ENCODE measurements at regions not wholly inside any gene's neighbourhood (a gene's known extent, or its start where the extent isn't known, plus 50 kb on each side); places are given as distances from the start of the nearest gene placed in this dataset.
"Not testable (repeated sequence)": the region's sequence is repeated elsewhere in the genome, so short reads cannot be mapped to it uniquely, and the experiment has no call there.

DNA sequence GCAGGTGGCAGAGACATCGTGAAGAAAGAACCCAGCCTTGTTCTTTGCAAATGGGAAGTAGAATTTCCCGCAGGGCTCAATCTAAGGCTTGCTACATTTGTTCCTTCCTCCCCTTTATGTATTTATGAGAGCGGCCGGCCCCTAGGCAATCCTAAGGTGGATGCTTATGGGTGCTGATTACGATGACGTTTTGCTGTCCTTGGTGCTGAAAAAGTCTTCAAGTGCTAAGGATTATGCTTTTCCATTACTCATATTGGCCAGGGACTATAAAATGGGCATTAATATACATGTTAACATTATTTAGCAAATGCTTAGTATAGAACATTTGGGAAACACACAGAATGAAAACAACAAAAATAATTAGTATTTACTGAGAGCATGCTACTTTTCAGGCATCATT lies 313.3 kb upstream of the XYLT1 start:
- DNase-seq = peak; percentile 79

DNA sequence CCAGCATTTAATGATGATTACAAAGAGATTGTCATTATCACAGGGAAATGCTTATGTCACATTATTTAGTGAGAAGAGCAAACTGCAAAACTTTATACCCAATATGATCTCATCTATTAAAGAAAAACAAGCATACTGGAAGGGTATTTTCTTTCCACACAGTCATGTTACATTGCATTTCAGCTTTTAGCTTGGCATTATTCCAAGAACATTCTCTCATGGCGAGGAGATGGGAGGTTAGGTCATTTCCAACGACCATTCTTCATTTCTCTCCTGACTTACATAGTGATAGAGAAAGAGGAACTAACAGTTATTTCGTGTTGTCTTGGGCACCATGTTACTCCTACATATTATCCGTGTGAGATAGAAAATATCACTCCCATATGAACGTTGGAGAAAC lies 309.4 kb upstream of the XYLT1 start:
- DNase-seq = peak; percentile 79

DNA sequence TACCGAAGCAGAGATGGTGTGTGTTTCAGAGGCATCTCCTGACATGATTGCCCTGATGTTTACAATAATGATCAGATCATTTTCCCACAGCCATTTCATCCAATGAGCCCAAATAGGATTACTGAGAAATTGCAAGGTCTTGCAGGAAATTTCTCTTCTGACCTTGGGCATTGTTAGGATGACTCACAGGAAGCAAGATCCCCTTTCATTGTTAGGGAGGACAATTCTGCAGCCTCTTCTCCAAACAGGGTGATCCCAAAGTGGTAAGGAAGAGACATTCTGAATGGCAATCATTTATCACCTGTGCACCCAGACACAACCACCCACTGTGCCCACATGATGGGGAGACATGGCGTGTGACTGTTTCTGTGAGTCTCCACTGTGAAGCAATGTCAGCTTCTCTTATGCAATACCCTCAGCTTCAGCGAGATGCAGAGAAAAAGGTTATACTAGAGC lies 306.7 kb upstream of the XYLT1 start:
- peak; percentile 75 for DNase-seq

DNA sequence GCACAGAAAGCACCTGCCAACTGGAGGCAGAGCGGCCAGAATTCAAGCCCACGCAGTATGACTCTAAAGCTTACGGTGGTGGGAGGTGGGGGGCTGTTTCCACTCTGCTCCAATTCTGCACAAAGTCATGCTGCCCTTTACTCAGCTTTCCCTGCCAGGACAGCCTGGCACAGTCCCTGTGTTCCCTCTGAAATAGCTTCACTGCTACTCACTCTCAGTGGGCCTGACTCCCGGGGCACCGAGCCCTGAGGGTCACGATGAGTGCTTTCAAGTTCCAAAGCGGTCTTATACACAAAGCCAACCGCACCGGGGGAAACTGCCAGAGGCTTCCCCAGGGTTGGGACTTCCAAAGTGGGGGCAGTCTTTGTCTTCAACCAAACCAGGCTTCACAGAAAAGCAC lies 306.1 kb upstream of the XYLT1 start:
- no peak for DNase-seq

DNA sequence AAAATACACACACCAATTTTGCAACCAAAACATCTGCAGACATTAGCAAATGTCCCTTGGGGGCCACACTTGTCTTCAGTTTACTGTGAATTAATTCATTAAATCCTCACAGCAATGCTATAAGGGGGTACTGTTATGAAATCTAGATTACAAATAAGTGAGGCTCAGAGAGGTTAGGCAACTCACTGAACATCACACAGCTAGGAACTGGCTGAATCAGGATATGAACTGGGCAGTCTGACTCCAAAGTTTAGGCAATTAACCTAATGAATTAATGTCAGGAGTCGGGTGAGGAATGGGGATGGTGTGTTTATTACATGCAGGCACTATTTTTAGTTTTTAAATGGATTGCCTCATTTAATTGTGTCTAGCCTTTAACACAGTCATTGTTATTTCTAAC lies 305.7 kb upstream of the XYLT1 start:
- no peak for DNase-seq

DNA sequence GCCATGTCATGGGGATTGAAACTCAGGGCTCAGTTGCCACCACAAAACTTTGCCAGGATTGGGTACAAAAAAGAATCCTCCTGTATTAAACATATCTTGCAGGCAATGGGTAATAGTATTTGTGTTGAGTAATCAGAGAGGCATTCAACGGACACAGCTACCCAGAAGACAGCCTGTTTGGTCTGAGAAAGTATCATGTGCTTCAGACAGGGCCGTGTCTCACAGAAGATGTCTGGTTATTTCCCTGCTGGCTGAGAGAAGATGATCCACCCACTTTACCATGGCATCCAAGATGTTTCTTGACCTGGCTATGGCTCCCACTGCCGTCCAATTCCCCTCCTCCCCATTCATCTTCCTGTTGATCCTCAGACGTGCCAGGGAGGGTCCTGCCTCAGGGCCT lies 304.3 kb upstream of the XYLT1 start:
- DNase-seq = peak; percentile 33

DNA sequence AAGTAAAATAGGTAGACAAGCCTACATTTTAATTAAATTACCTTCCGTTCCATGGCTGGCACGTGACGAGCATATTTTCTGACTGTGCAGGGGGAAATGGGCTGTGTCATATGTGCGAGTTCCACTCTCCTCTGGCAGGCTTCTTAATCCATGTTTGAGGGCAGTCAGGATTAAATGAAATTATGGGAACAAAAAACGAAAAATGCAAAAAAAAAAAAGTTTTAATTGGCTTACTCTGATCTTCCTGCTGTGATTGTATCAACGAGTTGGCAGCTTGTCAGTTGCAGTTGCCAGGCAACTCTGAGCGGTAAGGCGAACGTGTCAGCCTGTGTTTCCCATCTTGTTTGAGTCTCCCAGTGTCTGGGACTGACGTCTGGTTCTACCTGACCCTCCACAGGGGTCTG lies 302.9 kb upstream of the XYLT1 start:
- peak; percentile 54 for DNase-seq

DNA sequence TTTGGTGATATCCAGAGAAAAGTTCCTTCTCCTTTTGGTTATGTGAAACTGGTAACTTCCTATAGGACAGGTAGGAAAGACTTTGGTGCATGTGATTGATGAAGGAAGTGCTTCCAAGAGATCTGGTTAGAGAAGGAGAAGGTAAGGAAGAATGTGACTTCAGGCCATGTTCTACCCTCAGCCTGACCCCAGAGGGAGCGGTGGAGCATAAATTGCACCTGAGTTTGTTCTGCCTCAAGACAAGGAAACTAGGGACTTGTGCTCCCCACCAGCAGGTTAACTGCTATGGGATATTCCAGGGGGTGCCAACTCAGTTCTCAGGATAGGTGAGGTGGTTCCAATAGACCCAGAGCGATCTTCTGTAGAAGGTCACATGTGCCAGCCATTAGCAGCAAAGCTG lies 299.3 kb upstream of the XYLT1 start:
- DNase-seq = no peak

DNA sequence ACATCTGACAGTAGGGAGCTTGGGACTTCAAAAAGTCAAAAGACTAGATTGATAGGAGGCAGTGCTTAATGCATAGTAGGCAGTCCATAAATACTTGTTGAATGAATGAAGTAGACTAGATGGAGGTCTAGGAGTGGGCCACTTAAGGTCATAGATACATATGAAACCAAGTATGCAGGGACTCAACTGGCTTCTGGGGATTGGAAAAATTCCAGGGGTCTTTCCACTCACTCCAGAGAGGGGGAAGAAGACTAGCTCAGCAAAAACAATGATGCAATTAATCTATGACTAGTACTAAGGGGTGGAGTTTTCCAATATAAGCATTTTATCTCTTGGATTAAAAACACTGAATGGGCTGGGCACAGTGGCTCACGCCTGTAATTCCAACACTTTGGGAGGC lies 298.3 kb upstream of the XYLT1 start:
- DNase-seq = peak; percentile 73

DNA sequence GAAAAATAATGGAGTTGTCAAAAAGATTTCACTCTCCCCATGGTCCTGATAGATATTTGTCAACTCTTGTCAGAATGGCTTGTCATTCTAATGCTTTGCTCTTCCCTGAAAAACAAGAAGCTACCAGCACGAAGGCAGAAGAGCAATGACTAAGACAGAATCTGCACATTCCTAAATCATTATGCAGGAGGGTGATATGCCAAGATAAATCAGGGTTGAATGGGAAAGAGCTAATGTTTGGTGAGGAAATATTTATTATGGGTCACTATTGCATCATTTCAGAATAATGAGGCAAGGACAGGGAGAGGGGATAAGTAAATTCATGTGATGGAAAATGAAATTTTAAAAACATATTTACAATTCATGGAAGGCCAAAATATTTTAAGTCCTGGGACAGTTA lies 297.5 kb upstream of the XYLT1 start:
- peak; percentile 97 for DNase-seq

DNA sequence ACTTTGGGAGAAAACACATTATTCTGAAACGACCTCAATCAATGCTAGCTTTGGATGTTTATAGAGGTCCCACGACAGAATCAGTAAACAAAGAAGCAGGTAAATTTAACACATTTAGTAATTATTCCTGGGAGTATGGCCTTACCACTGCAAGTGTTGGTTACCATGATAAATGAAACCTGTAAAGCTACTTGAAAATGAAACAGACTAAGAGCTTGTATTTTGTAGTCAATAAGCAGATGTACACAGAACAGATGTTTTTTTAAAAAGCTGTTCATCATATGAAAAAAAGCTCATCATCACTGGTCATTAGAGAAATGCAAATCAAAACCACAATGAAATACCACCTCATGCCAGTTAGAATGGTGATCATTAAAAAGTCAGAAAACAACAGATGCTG lies 295.3 kb upstream of the XYLT1 start:
- DNase-seq = no peak

DNA sequence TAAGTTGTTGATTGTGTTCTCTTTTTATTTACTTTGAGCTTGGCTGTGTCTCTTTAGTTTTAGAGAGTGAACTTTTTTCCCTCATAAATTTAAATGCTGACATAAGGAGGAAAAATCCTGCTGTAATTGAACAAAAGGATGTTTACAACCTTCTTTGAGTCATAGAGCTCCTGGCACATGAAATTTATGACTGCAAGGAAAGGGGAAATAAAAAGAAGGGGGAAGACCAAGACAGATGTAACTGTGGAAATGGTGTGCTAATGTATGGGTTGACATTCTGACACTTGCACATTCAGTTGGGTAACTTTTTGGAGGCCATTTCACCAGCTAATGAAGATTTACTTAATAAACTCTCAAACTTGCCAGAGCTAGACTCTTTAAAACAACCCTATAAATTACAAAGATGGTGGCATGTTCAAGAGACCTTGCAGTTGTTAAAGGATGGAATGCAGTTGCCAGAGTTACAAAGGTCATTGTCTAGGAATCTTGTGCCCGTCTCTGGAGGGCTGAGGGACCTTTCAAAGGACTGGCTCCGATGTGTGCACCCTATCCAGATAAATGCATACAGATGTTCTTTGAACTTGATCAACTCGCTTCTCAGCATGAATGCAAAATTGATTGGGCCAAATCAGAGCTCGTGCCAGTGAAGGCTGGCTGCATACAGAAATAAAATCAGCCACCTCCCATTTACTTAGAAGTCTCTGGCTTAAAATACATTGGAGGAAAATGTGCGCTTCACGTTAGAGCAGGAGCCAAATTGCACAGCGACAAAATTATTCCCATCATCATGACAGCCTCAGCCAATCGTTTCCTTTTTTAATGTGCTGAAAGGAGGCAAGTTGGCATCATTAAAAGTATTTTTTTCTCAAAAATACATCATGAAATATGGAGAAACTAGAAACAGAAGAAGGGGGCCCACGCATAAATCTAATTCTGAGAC lies 289.0 kb upstream of the XYLT1 start:
- DNase-seq = no peak

DNA sequence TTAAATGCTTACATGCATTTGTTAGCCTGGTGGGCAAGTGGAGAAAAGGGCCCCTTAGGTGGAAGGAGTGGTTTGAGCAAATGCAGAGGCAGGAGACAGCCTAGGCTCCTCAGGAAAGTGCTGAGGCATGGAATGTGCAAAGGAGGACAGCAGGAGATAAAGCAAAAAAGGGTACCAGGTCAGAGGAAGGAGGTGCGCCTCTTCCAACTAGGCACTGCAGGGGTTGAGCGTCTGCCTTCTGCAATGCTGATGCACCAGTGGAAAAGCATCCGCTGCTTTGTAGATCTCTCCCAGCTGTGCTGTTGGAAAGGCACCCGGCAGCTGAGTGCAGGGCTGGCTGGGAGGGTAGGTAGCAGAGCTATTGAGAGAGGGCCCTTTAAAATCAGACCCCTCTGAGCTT lies 287.0 kb upstream of the XYLT1 start:
- DNase-seq = no peak

DNA sequence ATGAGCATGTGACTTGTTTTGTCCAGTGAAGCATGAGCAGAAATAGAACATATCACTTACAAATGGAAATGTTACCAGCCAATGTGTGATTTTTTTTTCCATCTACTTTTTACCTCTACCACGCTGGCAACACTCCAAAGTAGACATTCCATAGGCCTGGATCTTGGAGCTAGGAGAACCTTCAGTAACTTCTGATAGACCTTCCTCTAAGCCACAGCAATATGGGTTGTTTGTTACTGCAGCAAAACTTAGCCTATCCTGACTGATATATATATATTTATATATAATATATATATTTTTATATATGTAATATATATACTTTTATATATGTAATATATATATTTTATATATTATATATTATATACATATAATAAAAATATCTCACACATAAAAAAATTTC lies 284.4 kb upstream of the XYLT1 start:
- DNase-seq = no peak

DNA sequence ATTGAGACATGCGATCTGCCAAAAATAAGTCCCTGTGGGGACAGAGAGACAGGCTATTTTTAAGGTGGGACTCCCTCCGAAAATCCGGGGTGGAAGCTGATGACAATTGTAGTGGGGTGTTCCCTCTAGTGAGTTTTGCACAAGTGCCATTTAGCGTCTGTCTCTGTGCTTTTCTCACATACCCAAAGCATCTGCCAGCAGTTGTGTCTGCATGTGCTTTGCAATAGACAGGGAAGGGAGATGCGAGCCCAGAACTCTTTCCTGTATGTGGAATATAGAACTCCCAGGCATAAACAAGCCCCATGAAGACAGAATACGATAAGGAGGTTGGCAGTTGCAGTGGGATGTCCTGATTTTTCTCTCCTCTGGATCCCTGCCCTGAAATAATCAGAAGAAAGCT lies 282.7 kb upstream of the XYLT1 start:
- DNase-seq = no peak

DNA sequence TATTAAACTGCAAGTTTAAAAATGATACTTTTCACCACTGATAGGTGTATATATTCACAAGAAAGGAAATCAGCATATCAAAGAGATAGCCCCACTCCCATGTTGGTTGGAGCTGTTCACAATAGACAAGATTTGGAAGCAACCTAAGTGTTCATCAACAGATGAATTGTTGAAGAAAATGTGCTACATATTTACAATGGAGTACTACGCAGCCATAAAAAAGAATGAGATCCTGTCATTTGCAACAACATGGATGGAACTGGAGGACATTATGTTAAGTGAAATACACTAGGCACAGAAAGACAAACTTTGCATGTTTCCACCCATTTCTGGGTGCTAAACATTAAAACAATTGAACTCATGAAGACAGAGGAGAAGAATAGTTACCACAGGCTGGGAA lies 278.9 kb upstream of the XYLT1 start:
- no peak for DNase-seq

DNA sequence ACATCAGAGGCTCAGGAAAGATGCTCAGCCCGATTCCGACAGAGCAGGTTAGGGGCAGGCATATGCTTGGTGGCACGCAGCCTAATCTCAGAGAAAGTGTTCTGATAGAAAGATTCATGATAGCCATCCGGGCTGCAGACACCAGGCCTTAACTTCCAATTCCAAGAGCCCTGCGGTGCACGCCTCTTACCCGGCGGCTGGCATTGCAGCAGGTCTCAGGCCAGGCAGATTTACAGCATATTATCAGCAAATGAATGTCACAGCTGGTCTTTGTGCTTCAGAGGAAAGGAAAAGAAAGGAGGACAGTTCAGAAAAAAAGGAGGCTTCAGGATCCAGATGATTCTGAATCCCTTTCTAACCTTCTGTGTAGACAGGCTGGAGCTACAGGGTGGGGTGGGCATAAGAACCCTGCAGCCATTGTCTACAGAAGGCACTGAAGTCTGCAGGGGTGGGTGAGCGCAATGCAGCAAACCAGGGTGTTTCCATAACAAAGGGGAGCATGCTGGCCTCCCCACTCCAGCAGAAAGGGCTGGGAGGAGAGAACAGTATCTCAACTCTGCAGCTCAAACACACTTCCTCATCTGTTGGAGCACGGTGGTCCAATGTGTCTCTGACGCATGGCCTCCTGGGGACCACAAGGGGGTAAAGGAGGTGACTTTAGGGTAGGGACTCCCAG lies 277.4 kb upstream of the XYLT1 start:
- no peak for DNase-seq

DNA sequence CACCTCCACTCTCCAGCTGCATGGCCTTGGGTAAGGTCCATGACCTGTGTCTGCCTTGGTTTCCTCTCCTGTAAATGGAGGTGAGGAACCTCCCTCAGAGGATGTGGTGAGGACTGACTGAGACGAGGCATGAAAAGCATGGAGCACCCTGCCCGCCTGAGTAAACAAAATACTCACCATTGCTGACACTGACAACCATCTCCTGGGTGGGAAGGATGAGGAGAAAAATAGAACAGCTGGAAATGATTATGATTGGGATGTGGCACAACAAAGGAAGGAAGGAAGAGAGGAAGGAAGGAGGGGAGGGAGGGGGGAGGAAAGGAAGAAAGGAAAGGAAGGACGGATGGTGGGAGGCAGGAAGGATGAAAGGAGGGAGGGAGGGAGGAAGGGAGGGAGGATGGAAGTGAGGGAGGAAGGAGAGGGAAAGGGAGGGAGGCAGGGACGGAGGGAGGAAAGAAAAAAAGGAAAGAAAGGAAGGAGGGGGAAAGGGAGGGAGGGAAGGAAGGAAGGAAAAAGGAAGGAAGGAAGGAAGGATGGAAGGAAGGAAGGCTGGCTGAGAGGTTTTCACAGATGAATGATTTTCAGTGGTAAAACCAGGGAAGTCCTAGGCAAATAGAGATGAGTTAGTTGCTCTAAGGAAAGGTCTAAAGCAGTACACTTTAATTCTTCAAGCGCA lies 276.5 kb upstream of the XYLT1 start:
- peak; percentile 71 for DNase-seq

DNA sequence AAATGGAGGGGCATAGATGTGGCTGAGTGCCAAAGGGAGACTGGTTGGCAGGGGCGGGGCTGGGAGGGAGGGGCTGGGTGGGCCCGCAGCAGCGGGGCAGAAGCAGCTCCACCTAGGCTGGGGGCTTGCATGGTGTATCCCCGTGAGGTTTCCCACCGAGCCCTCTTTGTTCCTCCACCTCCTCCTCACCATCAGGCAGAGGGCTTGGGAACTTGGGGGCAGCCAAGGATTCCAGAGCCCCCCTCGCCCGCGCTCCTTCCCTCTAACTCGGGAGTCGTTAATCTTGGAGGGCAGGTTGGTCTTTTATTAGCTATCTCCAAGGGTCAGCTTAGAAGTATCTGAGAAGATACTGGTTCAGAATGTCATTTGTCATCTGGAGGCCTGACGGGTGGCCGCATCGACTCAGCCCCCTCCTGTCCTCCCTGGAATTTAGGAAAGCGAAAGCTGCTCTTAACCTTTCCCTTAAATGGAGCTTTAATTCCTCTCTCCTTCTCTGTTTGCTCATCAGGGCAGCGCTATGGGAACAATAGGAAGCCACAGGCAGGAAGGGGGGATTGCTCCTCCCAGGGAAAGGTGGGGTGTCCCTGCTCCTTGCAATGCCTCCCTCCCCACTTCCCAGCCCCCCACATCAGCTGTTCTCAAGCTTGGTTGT lies 274.3 kb upstream of the XYLT1 start:
- peak; percentile 74 for DNase-seq

DNA sequence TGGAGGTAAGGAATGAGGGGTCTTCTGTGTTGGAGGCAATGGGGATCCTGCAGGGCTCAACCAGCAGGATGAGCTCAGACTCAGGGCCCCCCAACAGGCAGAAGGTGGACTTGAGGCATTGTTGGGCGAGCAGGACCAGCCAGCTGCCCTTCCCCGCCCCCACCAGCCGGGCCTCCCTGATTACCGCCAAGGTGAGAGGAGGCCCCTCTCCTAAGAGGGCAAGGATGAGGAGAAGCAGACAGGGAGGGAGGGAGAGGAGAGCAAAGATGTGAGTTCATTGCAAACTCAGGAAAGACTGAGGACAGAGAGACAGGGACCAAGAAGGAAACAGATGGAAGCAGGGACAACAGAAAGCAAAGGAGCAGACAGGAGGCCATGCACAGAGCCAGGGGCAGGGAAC lies 272.8 kb upstream of the XYLT1 start:
- no peak for DNase-seq

DNA sequence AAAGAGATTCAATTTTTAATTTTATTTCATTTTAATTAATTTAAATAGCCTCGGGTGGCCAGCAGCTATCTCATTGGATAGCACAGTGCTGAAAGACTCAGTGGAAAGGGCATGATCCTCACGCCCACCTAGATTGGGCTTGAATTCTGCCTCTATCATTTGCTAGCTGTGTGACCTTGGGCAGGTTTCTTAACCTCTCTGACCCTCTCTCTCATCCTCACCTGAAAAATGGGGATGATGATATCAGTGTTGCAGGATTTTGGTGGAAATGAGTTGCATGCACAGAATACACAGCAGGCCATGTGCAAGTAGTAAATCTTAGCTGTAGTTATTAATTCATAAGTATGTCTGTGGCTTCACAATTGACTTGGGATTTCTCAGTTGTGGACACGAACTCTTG lies 272.4 kb upstream of the XYLT1 start:
- DNase-seq = no peak

DNA sequence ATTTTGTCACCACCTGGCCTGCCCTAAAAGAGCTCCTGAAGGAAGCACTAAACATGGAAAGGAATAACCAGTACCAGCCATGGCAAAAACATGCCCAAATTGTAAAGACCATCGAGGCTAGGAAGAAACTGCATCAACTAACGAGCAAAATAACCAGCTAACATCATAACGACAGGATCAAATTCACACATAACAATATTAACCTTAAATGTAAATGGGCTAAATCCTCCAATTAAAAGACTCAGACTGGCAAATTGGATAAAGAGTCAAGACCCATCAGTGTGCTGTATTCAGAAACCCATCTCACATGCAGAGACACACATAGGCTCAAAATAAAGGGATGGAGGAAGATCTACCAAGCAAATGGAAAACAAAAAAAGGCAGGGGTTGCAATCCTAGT lies 264.3 kb upstream of the XYLT1 start:
- not testable (repeated sequence) for DNase-seq

DNA sequence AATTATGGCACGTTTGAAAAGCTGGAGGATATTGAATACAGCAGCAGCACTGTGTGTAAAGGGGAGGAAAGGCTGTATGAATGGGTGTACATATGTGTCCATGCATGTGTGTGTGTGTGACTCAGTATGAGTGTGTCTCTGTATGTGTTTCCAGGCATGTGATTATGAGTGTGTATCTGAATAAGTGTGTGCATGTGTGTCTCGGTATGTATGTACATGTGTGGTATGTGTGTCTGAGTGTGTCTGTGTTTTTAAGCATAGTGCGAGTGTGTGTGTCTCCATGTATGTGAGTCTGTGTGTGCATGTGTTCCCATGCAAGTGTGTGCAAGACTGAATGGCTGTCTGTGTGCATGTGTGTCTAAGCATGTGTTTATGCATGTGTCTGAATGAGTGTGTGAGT lies 259.1 kb upstream of the XYLT1 start:
- DNase-seq = no peak

Data from fibroblast of skin of back (primary cell).